NCI-H2107 treated with DMSO at 0.1 percent for 48 hours (cell line): ENCODE measurements at regions not wholly inside any gene's neighbourhood (a gene's known extent, or its start where the extent isn't known, plus 50 kb on each side); places are given as distances from the start of the nearest gene placed in this dataset.

Experiments
- DNase-seq: peaks from one replicate; lab custom pipeline; 2025; ENCODE audit not compliant: unreplicated experiment; lab: John Stamatoyannopoulos, UW

DNA sequence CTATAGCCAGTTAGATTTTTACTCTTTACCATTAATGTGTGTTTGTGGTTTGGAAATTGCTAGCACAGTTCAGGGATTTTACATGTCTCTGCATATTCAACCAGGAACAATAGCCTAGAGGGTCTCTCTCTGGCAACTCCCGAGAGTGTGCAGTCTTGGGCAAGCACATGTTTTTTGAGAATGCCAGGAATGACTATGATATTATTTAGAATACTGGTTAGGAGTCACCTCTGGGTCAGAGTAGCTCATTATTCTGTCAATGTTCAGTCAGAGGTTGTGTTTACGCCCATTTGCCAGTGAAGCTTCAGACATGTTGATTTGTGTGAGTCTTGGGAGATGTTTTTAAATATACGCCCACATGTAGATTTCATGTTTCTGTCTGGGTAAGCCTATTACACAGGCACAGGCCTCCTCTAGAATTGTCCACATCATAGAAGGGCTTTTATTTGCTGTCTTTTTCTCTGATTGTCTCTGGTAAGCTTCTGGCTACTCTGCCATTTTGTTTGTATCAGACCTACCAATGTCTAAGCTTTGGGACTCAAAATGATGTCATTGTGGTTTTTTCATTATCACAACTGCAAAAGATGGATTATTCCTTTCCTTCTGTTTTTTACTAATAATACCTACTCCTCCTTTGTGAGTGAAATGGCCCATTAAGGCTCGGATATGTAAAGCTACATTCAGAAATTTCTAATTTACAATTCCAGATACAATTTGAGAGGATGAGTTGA lies 203.1 kb upstream of the PPFIA2 start:
- no peak for DNase-seq

DNA sequence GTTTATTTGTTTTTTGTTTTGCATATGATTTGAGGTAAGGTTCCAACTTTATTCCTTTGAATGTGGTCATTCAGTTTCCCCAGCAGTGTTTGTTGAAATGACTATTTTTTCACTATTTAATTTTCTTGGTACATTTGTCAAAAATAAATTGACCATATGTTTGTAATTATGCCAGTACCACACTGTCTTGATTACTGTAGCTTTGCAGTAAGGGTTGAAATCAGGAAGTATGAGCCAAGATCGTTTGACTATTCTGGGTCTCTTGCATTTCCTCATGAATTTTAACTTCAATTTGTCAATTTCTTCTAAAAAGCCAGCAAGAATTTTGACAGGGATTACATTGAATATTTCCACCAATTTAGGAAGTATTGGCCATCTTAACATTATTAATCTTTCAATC lies 199.3 kb upstream of the PPFIA2 start:
- DNase-seq, result no peak

DNA sequence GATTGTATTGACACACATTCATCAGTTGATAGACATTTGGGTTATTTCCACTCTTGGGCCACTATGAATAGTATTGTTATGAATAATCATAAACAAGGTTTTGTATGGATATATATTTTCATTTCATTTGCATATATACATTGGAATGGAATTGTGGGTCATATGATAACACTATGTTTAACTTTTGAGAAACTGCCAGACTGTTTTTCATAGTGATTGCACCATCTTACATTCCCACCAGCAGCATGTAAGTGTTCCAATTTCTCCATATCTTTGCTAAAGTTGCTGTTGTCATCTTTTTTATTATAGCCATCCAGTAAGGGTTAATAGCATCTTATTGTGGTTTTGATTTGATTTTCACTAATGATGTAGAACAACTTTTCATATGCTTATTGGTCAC lies 198.5 kb upstream of the PPFIA2 start:
- DNase-seq, result no peak

DNA sequence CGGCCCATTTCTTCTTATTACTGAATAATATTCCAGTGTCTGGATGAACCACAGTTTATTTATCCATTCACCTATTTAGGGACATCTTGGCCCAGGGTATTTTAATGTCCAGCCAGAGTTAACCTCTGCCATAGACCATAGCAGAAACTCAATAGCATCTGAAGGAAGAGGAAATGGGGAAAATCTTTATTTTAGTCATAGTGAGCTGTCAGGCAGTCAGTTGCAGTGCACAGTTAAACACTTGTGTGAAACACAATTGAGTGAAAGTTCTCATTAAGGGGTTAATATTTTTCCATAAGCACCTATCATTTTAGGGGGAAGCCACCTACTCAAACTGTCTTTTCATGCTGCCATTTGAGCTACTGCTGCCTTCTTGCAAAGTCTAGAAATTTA lies 197.3 kb upstream of the PPFIA2 start:
- DNase-seq, result no peak

DNA sequence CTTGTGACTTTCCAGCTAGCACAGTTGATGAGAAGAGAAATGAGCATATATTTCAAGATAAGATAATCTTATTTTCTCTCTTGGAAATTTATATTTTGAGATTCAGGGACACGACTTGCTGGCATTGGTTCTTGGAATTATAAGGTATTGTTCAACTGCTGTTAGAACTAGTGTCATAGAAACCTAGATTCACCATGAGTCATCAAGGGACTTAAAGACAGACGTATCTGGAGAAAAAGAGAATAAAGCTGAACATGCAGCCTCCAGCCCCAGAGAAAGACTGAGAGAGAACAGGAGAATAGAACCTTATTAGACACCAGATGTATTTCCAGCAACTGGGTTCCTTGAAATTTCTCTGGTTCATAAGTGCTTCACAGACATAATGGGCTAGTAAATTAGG lies 194.4 kb upstream of the PPFIA2 start:
- DNase-seq, result no peak

DNA sequence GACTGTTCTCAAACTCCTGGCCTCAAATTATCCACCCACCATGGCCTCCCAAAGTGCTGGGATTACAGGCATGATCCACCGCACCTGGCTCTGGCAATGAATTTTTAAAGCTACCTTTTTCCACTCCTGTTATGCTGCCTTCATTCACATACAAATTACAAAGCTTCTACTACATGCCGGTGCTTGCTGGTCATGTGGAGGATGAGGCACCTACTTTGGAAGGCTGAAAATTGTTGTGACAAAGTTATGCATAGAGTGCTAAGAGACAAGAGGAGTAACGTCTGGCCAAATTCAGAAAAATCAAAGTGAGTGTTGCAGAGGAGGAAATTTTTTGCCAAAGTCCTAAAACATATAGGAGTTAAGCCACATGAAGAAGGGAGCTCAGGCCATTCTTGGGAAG lies 191.7 kb upstream of the PPFIA2 start:
- DNase-seq, result no peak

DNA sequence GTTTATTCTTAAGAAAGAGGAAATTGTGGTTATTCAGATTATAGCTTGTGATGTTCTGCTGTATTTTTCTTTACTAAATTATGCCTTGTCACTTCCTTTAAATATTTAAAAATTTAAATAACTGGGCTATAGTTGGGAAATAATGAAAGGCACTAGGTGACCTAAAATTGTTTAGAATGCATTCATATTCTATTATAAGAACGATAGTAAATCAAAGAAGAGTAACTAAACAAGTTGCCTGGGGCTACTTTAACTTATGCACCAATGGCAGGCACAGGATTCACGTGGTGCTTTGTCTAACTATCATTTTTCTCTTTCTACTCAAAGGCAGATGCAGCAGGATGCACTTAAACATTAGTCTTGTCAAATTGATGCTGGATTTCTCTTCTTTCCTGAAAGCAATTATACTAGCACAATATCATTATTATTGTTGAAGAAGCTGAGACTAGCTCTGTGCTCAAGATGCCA lies 190.7 kb upstream of the PPFIA2 start:
- no peak for DNase-seq

DNA sequence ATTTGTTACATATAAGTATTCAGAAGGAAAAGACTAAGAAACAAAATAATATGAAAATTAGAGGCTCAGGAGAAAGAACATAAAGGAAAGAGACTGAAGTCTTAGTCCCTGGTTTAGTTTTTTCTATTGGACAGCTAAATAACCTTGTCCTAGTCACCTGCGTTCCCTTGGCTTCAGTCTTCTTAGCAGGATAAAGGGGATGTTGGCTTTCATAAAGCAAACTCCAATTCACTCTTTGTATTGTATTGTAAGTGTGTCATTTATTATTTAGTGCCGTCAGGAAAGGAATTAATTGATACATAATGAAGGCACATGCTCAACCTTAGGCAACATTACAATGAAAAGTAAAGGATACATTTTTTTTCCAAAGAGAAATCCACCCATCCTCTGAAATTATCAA lies 190.3 kb upstream of the PPFIA2 start:
- no peak for DNase-seq

DNA sequence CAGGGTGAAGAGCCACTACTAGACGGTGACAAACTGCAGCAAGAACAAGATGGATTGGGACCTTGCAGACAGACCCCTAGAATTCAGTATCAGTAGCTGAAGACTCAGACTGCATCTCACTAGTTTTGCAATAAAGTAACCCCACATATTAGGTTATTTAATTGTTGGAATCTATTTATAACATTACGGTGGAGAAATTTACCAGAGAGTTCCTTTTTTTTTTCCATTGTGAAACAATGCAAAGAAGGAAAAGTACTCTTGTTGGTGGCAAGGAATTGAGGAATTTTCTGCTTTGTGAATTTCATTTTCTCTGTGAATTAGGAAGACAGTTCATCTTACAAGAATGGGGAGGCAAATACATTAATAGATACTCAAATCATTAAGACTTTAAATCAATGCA lies 185.7 kb upstream of the PPFIA2 start:
- no peak for DNase-seq

DNA sequence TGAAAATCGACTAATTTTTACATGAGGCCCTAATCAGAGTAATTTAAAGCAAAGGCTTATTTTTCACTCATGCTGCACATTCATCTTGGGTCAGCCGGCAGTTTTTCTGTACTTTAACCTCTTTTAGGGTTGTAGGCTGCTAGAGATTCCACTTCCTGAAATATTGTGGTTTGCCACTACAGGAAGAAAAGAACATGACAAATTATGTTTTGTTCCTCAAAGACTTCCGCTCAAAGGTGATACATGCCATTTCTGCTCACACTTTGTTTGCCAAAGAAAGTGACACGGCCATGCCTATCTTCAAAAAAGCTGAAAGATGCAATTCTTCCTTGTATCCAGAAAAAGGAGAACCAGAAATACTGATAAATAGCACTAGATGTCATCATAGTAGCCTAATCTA lies 183.4 kb upstream of the PPFIA2 start:
- DNase-seq, result no peak

DNA sequence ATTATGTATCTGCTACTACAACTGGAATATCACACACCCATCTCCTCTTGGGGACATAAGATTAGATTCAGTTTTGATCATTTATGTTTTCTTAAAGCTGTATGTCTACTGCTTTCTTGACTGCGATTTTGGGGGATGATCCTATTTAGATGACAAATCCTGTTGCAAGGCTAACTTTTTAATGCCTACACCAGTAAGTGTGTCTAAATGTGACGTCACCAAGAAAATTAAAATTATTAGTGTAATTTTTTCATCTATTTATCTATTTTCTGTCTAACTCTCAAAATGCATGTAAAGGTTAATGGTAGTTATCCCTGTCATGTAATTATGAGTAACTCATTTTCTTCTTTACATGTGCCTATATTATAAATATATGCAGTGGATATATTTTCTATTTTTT lies 170.9 kb upstream of the PPFIA2 start:
- DNase-seq, result no peak

DNA sequence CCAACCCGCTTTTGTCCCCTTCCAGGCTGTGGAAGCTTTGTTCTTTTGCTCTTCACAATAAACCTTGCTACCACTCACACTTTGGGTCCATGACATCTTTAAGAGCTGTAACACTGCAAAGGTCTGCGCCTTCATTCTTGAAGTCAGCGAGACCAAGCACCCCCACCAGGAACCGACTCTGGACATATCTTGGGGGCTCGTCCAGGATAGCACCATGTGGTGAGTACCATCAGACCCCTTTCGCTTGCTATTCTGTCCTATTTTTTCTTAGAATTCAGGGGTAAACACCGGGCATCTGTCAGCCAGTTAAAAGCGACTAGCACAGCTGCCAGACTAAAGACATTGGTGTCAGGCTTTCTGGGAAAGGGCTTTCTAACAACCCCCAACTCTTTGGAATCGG lies 137.6 kb upstream of the PPFIA2 start:
- no peak for DNase-seq

DNA sequence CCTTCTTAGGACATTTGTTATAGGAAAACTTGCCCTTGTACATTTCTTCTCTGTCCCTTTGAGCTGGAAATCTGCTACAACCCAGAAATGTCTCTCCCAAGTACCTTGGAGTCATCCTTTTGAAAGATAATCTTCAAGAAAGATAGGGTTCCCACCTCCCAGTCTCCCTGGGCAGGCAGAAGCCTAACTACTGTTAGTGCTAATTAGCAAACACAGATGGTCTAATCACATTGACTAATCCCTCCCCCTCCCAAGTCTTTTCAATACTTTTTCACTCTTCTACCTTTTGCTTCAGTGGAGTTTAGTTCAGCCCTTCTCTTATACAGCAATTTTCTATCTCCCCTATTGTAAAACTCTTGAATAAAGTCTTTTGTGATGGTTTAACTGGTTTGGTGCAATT lies 129.8 kb upstream of the PPFIA2 start:
- no peak for DNase-seq

DNA sequence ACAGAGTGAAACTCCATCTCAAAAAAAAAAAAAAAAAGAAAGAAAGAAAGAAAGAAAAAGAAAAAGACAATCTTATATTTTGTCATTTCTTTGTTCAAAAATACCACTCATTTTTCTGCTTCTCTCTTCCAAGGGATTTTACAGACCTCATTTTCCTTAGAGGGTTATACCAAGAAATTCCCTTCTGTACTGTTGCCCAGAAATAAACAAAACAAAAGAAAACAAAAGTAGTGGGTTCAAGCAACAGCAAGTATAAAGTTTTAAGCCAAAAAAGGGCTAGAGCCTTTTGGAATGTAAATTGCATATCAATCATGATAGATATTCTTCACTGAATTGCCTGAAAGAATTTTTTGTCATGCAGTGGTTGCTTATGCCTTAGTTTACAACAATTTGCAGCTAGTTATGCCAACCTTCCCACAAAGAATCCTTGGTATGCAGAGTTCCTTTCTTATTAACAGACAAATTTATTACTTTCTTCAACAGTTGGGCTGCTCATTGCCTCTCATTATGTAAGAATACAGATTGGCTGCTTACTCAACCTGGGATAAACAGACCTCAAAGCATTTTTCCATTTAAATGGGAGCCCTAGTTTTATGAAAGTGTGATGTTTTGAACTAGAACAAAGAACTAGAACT lies 129.1 kb upstream of the PPFIA2 start:
- no peak for DNase-seq

DNA sequence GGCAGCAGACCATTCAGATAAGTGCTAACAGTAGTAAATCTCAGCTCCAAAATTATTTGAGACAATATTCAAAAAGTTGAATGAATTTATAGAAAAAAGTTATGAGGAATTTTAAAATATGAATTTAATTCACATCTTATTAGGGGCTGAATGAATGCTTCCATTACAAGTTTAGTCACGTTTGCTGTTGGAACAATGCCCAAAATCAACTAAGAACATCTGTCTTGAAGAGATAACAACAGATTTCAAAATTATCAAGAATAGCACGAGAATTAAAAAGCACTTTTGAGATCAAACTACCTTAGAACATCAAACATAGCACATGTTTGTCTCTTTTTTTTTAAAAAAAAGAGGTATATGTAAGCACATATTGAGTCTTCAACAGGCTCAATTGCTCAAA lies 115.4 kb upstream of the PPFIA2 start:
- DNase-seq, result no peak

DNA sequence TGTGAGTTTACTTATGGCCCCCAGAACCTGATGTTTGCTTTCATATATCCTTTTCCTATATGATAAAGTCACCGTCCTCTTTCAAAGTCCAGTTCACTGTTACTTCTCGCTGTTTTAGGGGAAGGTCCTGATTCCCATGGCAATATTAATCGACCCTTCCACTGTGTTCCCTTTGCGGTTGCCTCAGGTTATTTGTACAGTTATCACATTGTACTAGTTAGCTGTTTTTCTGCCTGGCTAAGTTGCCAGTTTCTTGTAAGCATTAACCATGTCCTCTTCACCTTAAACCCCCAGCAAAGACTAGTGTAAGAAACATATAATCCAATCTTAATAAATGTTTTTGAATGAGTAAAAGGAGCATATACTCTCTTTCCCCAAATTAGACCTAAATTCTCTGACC lies 115.0 kb upstream of the PPFIA2 start:
- DNase-seq, result no peak

DNA sequence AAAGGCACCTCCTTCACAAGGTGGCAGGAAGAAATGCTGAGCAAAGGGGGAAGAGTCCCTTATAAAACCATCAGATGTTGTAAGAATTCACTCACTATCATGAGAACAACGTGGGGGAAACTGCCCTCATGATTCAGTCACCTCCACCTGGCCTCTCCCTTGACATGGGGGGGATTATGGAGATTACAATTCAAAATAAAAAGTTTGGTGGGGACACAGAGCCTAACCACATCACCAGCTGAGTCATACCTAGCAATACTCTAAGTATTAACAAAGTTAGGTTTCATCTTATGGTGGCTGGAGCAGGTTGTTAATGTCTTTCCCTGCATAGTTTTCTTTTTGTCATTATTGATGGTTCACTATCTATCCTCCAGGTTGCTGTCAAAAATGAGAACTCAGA lies 113.2 kb upstream of the PPFIA2 start:
- no peak for DNase-seq

DNA sequence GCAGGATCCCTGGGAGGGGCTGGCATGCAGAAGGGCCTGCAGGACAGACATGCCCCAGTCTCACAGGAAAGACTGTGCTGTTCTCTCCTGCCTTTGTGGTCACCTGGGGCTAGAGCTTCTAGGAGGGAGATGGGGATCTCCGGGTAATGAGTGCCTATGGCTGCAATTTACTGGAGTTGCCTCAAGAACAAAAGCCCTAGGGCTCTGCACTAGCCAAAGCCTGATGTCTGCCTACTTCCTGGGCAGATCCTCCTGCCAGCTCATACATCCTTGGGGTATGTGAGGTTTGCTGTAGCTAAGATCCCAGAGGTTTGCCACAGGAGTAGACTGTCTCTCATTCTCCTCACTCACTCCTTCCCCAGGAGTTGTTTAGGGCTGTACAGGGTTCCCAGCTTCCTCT lies 106.9 kb upstream of the PPFIA2 start:
- no peak for DNase-seq

DNA sequence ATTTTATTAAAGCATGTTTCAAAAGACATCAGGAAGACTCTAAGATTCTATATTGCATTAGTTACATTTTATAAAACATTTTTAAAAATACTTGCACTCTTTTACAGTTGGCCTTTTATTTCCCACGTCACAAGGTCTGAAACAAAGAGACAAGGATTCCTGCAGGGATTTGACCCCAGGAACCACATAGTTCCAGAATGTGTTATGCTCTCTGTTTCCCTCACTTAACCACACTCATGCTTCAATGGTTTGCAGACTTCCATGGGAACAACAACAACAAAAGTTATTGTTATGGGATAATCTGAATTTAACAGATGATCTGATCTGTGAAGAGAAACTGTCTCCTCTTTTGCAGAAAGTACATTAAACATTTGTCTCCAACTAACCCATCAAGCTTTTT lies 104.3 kb upstream of the PPFIA2 start:
- DNase-seq, result no peak

DNA sequence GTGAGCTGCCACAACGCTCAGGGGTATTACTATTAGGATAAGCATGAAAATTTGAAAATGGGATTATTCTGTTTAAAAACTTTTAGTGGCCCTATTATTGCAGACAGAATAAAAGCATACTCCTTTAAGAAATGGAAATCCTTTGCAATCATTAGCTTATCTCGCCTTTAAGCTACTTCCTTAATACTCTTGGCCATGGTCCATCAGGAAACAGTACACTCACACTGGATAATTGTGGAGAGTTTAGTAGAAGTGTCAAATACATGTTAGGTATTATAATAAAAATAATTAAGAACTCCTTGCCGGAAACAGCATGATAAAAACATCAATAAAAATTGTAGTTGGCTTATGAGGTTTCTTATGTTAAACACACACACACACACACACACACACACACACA lies 100.4 kb upstream of the PPFIA2 start:
- DNase-seq, result no peak

DNA sequence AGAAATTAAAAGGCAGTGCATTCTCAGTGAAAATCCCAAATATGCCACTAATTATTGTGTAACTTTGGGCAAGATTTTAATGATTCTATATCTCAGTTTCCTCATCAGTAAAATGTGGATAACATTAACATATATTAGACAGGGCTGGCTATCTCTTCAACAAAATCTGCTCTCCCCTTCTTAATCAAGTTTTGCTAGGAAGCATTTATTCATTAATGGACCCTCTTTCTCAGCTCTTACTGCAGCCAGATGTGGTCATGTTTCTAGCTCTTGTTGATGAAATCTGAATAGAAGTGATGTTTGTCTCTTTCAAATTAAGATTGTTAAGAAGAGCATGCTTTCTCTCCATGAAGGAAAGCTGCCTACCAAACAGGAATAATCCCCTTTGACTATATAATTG lies 84.4 kb upstream of the PPFIA2 start:
- no peak for DNase-seq

DNA sequence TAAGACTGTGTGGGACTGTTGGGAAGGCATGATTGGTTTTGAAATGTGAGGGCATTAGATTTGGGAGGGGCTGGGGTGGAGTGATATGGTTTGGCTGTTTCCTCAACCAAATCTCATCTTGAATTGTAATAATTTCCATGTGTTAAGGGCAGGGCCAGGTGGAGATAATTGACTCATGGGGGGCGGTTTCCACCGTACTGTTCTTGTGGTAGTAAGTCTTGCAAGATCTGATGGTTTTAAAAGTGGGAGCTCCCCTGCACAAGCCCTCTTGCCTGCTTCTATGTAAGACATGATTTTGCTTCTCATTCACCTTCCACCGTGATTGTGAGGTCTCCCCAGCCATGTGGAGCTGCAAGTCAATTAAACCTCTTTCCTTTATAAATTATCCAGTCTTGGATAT lies 76.6 kb upstream of the PPFIA2 start:
- DNase-seq, result no peak

DNA sequence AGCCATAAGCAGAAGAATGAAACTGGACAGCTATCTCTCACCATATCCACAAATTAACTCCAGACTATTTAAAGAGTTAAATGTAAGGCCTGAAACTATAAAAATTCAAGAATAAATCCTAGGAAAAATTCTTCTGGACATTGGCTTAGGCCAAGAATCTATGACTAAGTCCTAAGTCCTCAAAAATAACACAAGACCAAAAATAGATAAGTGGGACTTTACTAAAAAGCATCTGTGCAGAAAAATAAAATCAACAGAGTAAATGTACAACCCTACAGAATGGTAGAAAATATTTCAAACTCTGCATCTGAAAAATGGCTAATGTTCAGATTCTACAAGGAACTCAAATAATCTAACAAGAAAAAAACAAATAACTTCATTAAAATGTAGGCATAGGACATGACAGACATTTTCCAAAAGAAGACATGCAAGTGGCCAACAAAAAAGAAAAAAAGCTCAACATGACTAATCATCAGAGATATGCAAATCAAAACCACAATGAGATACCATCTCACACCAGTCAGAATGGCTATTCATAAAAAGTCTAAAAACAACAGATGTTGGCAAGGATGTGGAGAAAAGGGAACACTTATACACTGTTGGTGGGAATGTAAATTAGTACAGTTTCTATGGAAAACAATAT lies 61.0 kb upstream of the PPFIA2 start:
- no peak for DNase-seq
